GM21367 (cell line): ENCODE measurements at regions not wholly inside any gene's neighbourhood (a gene's known extent, or its start where the extent isn't known, plus 50 kb on each side); places are given as distances from the start of the nearest gene placed in this dataset.

Experiments
- ATAC-seq: cut with Tn5 transposase; IDR thresholded peaks from one replicate; pipeline ENCODE4 v1.9.1; 2021; ENCODE audit not compliant: unreplicated experiment

DNA sequence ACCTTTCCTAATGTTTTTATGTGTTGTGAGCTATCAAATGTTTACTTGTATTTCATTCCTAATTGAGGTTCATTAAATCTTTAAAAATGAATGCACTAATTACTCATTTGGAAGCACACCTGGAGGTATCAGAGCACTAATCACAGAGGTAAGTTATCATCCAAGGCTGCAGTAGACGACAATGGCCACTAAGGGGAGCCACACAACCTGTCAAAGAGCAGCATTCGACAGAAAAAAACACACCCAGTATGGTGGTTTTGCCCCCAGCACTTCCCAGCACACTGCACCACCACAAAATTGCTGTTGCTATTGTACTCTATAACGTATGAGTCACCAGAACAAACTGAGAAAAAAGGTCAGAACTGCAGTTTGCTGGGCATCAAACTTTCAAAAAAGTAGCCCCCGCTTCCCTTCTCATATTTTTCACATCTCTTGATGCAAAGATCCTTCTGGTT, 205.9 kb upstream of the IGF1R start:
- ATAC-seq: peak; percentile 64

DNA sequence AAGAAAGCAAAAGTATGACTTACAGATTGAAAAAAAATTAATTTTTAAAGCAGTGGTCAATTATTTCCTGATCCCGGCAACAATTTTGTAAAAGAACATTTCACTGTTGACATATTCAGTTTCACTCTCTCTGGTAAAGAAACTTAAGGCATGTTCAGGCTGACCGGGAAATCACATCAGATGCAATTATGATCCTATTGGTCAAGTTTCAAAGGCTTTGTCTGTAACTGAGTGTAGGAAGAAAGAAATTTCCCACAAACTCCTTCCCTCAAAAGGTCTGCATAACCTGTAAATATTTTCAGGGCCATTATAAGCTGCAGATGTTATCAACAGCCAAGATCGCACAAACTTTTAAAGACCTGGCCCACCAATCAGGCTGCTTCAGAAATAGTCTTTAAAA, 205.4 kb upstream of the IGF1R start:
- ATAC-seq: no peak

GRCh38 chr15:98443526-98443925, 204.8 kb upstream of the IGF1R start:
- ATAC-seq: no peak

DNA sequence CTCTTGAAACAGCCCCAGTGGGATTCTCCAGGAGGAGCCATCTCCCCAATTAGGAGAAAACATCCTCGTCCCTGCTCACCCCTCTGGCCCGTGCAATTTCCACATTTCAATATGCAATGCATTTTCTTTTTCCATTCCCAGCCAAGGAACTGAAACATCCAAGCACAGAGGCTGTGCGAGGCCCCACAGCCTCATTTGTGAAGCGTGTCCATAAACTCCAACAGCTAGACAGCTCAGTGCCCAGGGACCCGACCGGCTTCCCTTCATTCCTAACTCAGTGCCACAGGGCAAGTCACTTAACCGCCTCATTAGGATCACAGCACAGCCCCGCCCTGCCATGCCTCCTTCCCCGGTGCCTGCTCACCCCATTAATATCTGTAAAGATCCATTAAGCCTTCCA, 204.2 kb upstream of the IGF1R start:
- no peak for ATAC-seq

DNA sequence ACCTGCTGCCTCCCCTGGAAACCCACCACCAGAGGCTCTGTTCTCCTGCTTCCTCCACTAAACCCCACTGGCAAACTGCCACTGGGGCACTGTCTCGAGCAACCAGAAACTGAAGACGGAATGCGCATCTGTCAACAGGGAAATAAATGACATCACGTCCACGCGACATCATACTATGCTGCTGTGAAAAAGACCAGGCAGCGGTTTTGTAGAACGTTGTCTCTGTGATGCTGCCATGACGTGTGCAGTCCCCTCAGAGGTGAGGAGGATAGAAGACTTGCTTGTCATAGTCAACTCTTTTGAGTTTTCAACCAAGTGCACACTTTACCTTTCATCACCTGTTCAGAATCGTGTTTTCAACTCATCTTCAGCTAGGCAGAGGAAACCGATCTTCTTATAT, 203.0 kb upstream of the IGF1R start:
- ATAC-seq: no peak

DNA sequence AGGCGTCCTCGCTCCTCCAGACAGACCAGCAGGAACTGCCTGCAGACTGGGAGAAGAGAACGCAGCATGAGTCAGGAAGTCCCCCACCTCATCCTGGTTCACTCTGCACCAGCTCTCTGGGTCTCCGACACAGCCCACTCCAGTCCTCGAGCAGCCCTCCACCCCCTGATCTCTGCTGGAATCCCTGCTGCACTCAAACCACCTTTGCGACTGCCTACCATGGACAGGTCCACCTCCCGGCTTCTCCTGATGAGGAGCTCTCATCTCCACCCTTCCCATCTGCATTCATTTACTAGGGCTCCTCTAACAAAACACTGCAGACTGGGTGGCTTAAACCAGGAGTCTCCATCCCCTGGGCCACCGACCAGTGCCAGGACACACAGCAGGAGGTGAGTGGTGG, 202.3 kb upstream of the IGF1R start:
- no peak for ATAC-seq

DNA sequence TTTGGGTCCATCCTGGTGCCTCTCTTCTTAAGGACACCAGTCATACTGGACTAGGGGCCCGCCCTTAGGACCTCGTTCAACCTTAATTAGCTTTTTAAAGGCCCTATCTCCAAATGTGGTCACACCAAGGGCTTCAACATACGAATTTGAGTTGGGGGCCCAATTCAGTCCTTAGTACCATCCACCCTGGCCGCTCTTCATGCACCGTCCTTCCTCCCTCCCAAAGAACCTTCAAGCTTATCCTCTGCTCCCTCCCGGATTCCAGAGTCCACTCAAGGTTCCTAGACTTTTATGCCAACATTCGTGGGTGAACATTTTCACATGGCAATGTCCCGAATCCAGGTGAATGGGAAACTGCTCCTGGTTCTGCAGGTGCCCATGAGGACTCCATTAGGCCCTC, 201.3 kb upstream of the IGF1R start:
- ATAC-seq: no peak

- ATAC-seq: no peak
These were observed 197.1 kb upstream of the IGF1R start for GRCh38 chr15:98451236-98451635.

DNA sequence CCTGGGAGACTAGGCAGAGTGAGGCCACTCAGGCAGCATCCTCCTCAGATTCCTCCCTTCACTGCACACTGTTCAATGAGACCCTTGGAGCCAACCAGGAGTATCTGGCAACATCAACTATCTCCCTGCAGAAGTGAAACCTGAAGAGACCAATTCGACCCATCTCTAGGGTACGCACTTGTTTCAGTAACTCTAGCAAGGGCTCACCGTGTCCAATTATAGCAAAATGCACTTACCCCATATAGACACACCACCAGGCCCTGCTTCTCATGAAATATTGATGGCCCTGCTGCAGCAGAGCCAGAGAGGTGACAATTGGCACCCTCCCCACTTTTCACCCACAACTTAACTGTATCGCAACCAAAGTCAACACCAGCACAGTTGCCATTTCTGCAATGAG, 196.1 kb upstream of the IGF1R start:
- ATAC-seq: no peak

- no peak for ATAC-seq
These were observed 192.4 kb upstream of the IGF1R start for GRCh38 chr15:98455904-98456303.

GRCh38 chr15:98476559-98476958, 171.8 kb upstream of the IGF1R start:
- ATAC-seq: no peak

DNA sequence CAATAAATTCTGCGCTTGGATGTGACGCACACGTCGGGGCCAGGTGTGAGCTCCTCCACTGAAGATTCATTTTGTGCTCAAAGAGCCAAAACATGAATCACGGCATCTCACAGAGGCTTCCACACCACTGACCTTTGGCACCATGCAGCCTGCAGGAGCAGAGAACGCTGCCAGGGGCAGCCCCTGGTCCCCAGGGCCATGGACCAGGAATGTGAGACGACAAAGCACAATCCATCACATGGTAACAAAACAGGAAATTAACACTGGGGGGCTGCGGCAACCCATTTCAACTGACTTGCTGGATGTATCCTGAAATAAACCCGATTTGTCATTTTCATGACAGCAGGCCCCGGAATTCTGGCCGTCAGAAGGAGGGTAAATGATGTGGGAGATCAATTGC, 167.5 kb upstream of the IGF1R start:
- ATAC-seq: no peak

GRCh38 chr15:98483575-98484130, 164.7 kb upstream of the IGF1R start:
- ATAC-seq: no peak

- no peak for ATAC-seq
These were observed 163.4 kb upstream of the IGF1R start for GRCh38 chr15:98484914-98485313.

GRCh38 chr15:98485451-98485850, 162.9 kb upstream of the IGF1R start:
- ATAC-seq: no peak

DNA sequence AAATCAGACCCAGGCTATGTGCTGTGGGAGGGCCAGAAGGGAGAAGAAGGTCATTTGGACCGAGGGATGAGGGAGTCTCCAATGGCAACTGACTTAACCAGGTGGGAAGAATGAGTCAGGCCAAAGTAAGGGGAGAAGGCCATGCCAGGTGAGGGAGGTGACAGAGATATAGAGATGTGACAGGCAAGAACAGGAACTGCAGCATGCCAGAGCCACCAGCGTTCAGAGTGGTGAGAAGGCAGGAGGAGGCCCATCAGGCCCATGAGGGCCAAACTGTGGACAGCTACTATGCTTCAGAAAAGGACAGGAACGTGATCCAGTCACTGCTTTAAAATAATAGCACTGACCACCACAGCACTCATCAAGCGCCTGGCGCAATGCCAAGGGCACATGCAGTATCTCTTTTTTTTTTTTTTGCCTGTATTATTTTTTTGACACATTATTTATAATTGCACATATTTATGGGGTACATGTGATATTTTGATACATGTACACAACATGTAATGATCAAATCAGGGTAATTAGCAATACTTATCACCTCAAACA, 154.3 kb upstream of the IGF1R start:
- no peak for ATAC-seq

GRCh38 chr15:98501192-98501591, 147.1 kb upstream of the IGF1R start:
- ATAC-seq: no peak

DNA sequence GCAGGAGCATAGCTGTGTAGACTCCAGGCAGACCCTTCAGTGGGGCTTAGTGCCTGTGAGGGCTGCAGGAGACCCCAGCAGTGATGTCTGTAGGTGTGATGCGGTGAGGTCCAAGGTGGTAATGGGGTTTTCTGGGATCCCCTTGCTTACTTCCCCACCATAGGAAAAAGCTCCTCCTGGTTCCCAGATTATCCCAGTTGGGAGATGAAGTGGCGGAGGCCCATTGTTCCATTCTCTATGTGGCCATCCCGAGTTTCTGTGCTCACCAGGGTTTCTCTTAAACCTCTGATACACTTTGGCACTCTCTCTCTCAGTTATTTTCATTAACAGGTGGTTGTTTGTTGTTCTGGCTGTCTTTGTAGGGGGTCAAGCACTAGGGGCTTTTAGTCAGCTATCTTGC, 146.7 kb upstream of the IGF1R start:
- ATAC-seq: no peak

GRCh38 chr15:98503970-98504369, 144.4 kb upstream of the IGF1R start:
- ATAC-seq: no peak

DNA sequence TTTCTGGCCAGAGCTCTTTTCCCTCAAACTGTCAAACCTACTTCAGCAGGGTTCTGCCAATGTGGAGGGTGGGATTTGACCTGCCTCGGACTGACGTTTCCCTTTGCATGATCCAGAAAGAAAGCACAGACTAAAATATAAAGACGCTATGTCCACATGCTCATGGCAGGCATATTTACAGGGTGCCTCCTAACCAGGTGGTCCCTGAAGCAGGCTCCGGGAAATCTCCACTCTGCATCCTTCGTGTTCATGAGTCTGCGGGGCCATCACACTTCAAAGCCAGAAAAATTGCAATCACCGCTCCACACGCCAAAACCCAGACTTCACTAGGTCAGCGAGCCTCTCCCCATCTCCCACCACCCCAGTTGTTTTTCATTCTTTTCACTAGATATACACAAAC, 143.3 kb upstream of the IGF1R start:
- no peak for ATAC-seq

- ATAC-seq: no peak
These were observed 142.7 kb upstream of the IGF1R start for GRCh38 chr15:98505611-98506031.

GRCh38 chr15:98506172-98506571, 142.2 kb upstream of the IGF1R start:
- no peak for ATAC-seq

DNA sequence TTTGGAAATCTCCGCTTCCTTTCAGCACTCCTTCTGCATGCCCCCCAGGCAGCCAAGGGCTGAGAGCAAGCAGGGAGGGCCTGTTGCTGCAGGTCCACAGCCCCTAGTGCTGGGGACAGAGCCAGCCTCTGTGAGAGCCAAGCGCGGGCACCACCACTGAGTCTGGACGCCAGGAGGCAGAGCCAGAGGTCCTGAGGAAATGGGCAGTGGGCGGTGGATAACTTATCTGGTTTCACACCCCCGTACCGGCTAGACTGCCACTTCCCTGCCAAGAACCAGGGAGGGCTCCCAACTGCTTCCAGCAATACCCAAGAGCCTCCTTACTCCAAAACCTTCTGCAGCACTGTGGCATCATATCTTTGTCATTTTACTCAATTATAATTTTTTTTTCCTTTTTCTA, 141.6 kb upstream of the IGF1R start:
- ATAC-seq: no peak
